T-helper 2 cell (primary cell): ENCODE measurements at regions not wholly inside any gene's neighbourhood (a gene's known extent, or its start where the extent isn't known, plus 50 kb on each side); places are given as distances from the start of the nearest gene placed in this dataset.
"Not testable (repeated sequence)": the region's sequence is repeated elsewhere in the genome, so short reads cannot be mapped to it uniquely, and the experiment has no call there.

Experiments used
- DNase-seq, 5 experiments: peaks; one replicate each; pipeline versions ENCODE4 v3.0.0 to v3.0.0-alpha.2; 2012 to 2022

DNA sequence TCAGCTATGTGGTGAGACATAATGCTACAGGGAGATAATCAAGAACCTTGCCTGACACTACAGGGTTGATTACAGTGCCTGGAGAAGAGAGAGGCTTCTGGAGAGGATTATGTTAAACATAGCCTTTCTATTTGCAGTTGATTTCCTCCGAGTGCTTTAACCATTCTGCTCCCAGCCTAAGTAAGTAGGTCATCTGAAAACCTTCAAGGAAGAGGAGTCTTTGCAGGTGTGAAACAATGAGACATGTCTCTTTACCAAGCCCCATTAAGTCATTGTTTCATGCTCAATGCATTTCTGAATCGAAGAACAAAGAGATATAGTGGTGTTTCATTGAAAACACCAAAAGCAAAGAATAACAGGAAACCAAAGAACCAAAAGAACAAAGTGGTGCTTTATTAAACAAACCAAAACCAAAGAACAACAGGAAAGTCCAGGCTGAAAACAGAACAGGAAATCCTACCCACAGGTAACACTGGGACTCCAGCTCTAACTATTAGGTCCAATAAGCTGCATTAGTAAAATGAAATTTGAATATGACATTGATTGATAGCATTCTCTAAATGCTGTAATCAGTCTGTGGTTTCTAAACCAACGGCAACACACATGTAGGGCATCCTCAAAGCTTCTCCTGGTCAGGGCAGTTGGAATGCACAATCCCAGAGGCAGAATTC, 113.3 kb upstream of the SPATA31D4 start:
- peak in 2 of 5 experiments; percentile 5 to 55 for DNase-seq

DNA sequence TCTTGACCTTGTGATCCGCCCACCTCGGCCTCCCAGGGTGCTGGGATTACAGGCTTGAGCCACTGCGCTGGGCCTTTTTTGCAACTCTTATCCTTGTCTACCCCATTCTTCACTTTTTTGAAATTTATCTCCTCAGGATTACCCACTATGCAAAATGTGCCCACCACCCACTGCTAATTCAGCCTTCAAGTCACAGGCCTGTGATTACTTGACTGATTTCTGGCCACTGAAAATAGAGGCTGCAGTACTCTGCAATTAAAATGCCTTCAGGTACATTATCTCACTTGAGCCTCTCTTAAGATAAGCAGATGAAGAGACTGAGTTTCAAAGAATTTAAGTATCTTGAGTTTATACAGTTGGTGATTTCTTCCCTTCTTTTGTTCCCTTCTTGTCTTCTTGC, 112.4 kb upstream of the SPATA31D4 start:
- no peak for DNase-seq

DNA sequence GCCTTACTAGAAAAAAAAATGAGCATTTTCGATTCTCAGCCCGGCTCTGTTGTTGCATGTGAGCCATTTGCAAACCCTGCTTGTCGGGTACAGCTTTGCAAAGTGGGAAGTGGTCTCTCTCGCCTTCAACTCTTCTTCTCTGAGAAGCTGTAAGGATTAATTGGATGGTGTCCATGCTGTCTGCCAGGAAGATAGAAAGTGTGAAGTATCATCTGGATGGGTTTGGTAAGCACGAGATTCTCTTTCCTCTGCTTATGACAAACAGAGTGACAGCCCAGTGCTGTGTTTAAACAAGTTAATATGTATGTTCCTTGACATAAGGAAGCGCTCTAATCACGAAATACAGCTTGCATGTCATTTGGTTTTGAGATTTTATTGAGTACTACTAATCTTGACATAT, 109.1 kb upstream of the SPATA31D4 start:
- DNase-seq = no peak

DNA sequence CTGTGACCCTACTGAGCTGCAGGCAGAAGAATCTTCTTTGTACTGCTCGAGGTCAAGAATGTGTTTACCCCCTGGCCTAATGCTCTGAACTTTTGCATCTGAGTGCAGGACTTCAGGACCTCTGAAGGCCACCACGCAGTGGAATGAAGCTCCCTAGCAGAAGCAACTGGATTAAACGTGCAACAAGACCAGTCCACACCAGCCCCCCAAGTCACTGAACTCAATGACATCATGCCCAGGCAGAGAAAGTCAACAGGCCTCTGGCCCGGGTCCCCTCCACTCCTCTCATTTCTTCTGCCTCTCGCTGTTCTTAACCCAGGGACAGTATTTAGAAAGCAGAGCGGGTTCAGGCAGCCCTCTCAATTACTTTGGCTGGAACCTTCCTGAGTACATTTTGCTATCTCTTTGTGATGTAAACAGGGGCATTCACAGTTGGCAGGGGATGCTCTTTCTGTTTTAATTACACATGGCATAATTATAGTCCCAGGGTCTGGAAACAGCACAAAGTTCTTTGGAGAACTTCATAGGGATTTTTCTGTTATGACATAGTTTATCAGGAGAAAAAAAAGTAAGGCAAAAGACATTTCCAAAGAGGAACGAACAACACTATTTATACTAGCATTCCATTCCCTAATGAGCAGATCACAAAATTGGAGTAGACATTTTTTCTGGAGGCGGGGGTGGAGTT, 108.2 kb upstream of the SPATA31D4 start:
- DNase-seq = no peak

DNA sequence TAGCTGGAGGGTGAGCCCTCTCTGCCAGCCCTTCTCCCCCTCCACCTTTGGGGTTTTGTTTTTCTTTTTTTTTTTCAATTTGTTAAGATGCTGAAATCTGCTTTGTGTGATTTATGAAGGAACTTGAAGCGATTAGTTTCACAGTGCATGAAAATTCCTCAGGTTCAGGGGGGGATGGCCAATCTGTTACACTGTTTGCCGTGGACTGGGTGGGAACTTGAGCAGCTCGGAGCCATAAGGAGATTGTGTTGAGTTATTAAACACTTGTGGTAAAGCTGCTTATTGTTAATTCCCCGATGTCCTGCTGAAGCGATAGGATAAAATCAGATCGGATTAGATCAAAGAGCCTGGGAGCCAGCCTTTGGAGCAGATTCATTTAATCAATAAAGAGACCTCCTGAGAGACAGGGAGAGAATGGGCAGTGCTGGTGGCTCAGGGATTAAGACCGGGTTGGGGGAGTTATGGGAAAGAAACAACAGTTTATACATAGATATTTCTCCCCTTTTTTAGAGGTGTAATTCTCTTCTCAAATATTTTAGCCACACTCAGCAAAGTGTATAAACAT, 105.8 kb upstream of the SPATA31D4 start:
- DNase-seq = no peak

DNA sequence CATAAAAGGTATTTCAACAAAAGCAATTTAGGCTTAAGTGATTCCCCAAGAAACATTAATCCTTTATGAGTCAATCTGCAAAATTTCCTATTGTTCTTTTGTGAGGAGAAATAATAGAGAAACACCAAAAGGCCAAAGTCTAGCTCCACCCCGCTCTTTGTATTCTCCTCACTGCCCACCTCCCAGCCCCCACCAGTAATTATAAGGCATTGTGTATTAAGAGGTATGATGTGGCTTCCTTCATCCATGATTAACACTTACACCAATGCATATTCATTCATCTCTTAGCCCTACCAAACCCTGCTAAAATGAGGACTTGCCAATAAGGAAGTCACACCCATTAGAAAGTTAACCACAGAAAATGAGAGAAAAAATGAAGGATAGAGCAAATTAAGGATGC, 105.3 kb upstream of the SPATA31D4 start:
- DNase-seq = no peak

DNA sequence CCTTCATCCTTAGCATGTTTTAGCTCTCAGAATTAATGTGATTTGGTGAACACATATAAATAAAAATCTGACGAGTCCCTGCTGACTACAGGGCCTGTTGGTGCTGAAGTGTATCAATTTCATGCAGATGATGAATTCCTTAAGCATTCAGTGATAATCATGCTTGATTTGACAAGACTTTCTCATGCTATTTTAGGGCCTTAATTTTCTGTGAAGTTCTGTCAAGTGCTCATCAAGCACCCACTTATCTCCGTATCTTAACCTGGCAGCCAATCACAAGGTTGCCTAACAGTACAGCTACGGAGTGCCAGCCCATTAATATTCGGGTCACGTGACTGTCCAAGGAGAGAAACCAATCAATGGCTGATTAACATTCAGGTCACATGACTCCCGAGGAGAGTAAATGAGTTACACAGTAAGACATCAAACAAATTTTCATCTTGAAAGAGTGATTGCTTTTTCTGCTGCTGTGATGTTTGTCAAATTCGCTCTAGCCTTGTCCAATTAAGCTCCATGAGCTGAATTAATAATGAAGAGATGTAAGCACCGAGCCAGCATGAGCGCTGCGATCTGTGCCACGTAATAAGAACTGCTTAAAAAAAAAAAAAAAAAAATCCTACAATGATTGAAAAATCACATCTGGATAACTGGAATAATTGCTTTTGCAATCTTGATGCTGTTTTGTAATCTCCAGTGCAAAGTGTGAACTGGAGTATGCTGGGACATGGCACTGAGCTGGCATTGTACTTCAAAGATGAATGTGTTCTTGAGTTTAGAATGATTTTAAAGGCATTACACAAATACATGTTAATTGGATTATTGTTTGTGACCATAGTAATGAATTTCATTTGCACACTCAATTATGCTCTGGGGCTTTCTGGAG, 104.3 kb upstream of the SPATA31D4 start:
- DNase-seq = no peak

DNA sequence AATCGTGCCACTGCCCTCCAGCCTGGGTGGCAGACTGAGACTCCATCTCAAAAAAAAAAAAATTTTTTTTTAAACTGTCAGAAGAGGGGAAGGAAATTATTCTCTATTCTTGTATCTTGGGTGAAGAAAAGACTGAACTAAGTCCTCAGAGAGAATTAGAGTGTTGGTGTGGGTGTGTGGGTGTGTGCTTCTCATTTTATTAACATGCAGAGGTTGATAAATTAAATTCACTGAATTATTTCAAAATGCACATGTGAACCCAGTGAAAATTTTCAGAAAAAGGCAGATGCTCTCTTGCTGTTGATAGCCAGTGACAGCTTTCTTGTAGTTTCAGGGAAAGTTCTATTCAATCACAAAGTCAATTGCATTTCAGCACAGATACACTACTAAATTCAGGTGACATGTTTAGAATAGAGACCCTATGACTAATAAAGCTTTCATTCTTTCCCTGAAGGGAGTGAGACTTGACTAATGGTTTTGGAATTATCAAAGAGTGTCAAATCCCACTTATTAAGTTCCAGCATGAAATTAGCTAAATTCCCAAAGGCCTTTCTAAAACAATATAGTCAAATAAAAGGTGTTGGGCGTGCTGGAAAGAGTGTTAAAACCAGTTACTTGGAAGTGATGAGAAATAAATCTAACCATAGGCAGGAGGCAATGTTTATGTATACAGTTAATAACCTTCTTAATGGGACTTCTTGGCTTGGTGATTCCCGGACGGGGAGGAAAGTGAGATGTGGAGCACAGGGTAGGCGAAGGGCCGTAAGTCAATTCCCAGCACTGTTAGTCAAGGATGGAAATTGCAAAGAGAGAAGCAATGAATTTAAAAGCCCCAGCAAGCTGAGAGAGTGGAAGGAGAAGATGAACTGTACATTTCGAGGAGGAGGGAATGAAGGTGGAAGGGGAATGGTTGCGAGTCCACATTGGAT, 103.2 kb upstream of the SPATA31D4 start:
- DNase-seq = no peak

DNA sequence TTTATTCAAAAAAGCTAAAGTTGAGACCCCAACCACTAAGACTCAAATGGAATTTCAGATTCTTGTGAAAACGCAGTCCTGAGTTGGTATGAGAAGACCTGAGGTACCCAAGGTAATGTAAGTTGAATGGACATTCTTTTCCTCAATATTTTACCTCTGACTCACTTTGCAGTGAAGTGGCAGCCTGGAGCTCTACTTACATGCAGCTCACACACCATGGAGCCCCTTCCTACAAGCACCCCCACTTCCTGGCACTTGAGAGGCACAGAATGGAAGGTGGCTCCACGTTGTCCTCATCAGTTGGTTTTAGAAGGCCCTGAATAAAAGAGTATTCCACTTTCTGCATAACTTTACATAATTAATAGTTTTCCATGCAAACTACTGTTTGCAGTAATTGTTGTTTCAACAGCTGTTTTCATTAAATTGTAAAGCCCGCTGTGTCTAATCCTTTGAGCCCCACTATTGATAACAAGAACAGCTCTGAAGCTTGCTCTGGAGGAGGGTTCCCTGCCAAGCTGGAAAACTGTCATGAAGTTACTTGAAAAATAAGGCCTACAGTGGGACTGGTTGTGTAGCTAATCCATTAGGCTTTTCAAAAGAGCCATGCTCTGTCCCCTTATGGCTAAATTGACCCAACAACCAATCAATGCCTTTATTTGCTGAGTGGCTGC, 102.2 kb upstream of the SPATA31D4 start:
- DNase-seq = no peak

DNA sequence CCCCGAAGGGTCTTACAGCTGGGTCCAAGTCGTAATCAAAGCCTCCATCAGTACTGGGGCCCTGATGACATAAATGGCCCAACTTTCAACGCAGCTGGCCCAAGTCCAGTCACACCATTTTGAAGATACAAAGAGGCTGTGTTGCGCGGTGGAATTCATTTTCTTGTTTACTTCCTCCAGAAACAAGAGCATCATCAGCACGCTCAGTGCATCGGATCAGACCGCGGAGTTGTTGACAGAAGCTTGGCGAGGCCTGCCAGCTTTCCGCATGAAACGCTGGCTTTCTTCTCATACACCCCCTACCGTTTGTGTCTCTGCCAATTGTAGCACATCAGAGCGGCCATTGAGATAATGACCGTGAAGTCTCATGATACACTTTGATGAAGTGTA, 101.7 kb upstream of the SPATA31D4 start:
- DNase-seq = no peak

DNA sequence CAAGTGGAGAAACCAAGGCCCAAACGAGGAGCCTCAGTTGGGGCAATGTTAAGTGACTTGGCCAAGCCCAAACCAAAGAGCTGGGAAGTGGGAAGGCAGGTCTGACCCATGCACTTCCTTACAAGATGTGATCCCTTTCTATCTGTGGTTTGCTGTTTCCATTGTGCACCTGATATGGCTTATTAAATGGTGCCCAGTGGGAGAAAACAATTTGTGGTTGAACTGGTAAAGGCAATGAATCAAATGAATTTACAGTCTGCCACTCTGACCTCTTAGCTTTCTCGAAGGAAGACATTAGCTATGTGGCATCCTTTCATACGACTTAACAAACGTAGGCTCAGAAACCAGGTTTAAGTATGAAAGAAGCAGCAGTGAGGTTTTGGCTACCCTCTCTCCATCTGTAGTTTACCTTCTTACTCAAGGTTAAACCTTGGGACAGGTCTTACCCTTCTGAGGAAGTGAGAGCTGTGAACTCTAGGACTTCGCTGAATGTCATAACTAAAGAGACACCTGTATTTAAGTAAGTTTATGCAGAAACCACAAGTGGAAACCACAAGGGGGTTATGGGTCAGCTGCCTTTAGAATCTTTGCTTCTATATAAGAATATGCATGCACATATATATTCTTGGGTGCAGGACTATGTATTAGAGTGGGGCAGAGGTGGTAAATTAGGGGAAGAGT, 100.5 kb upstream of the SPATA31D4 start:
- no peak for DNase-seq

DNA sequence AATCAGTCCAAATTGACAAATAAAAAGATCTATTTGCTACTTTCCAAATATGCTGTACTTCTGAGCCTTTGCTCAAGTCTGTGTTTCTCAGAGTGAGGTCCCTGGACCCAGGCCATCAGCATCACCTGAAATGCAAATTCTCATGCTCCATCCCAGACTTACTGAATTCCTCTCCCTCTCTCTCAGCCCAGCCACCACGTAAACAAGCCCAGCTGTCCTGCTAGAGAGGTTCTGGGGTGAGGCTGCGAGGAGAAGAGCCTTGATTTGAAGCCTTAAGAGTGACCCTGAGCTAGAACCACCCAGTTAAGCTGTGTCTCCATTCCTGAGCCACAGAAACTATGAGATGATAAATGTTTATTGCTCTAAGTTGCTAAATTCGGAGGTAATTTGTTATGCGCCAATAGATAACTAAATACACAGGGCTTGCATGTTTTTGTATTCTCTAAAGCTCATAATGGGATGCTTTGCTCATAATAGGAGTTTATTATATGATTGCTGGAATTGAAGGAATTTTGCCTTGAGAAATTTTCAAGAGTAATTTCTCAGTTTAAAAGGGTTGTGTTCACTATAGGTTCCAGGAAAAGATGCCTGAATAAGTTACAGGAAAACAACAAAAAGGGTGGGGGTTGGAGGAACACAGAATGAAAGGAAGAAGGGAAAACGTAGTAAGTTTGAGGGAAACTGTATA, 98.9 kb upstream of the SPATA31D4 start:
- no peak for DNase-seq

DNA sequence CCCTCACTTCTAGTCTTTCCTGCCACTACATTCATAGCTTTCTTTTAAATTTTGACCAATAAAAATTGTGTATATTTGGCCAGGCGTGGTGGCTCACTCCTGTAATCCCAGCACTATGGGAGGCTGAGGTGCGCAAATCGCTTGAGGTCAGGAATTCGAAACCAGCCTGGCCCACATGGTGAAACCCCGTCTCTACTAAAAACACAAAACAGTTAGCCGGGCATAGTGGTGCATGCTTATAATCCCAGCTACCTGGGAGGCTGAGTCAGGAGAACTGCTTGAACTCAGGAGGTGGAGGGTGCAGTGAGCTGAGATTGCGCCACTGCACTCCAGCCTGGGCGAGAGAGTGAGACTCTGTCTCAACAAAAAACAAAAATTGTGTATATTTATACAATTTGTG, 97.8 kb upstream of the SPATA31D4 start:
- DNase-seq = not testable (repeated sequence)

DNA sequence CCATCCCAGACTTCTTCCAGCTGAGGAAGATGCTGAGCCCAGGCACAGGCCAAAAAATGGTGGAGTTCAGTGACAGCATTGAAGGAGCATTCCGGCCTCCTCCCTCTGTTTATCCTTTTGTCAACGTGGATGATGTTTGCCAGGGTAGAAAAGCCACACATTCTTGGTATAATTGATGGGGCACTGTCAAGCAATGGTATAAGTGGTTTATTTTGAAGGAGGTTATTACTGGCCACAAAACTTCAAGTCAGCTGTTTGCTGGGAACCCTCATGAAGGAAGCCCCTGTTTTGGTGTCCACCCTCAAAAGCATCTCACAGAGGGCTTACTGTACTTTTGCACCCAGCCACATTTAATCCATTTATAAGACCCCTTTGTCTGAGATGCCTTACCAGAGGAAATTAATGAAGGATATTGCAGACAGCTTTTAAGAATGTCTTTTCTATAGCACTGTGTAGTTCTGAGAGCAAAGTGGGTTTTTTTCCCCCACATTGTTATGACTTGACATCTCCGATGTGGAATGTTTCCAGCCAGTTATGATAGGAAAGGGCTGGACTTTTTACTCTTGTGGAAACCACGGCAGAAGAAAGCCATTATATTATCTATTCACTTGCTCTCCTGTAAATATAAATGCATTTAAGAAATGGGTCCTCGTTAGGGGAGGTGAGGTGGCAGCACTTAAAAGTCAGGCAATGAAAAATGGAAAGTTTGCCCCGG, 95.5 kb upstream of the SPATA31D4 start:
- DNase-seq = no peak

DNA sequence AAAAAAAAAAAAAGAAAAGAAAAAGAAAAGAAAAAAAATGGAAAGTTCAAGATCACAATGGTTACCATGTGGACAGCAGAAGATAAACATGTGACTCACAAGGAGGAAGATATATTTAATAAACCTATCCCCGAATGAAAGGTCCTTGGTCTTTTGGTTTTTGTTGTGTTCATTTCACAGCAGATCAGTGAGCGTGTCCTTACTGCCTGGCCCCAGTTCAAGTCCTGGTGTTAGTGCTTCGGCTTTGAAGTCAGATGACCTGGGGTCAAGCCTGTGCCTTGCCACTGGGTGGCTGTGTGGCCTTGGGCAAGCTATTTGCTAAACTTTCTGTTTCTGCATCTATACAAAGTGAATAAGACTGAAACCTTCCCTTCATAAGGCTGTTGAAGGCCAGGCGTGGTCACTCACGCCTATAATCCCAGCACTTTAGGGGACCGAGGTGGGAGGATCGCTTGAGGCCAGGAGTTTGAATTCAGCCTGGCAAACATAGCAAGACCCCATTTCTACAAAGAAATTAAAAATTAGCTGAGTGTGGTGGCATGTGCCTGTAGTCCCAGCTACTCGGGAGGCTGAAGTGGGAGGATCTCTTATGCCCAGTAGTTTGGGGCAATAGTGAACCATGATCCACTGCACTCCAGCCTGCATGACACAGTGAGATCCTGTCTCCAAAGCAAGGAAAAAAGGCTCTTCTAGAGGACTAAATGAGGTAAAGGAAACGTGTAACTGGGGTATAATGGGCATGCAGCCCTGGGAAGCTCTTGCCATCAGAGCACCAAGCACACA, 94.5 kb upstream of the SPATA31D4 start:
- no peak for DNase-seq

DNA sequence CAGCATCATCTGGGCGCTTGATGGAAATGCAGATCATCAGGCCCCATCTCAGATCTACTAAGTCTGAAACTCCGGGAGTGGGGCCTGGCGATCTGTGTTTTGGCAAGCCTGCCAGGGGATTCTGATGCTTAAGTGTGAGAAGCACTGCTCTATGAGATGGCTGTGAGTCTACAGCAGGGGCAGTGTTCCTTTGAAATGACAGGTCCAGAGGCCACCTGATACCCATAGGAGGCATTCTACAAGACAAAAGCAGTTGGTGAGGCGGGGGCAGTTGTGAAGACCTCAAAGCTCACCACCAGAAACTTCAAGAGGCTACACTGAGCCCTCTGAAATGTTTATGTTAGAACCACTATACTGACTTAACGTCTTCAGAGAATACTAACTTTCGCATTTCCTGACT, 86.9 kb upstream of the SPATA31D4 start:
- no peak for DNase-seq

DNA sequence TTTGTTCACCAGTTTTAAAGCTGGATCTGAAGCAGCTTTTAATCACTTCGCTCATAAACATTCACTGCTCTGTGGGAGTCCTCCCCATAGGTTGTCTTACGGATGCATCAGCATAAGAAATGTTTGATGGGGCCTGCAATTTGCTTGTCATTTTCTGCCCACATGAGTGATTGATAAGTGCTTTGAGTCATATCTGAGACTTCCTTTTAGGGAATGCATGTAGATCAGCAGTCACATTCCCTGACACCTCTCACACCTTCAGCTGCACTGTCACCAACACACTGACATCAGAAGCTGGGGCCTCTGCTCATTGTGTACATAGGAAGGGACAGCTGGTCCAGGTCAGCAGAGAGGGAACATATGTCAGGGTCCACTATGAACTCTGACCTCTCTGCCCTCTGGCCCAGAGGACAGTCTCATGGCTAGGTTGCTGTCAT, 84.1 kb upstream of the SPATA31D4 start:
- DNase-seq = no peak

DNA sequence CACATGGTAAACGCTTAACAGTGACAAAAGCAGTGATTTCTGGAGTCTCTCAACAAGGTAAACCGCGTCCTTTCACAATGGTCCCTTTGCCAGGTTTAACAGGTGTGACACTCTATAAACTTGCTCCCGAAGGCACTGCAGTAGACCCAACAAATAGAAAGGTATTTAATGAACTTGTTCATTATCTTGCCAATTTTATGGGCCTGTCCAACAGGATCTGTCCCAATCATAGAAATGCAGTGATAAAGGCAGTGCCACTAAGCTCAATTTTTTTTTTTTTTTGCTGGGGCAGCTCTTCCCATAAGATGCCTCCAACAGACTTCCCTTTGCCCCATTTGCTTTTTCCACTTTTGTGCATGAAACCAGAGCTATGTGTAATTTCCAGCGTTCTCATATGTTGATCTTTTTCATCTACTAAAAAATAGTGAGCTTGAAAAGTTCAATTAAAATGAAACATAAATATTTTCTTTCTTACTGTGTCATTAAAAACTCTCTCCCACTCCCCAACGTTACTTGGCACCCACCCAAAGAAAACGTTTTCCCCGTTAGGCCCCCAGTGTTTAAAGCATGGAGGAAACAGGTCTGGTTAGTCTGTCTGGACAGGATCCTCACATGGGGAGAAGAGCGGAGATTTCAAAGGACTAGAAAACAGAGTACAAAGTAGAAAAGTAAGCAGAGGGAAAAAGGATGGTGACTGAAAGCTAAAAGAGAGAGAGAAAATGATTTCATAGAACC, 80.9 kb upstream of the SPATA31D4 start:
- no peak for DNase-seq
